ENCODE measurements at regions not wholly inside any gene's neighbourhood (a gene's known extent, or its start where the extent isn't known, plus 50 kb on each side); places are given as distances from the start of the nearest gene placed in this dataset.

DNA sequence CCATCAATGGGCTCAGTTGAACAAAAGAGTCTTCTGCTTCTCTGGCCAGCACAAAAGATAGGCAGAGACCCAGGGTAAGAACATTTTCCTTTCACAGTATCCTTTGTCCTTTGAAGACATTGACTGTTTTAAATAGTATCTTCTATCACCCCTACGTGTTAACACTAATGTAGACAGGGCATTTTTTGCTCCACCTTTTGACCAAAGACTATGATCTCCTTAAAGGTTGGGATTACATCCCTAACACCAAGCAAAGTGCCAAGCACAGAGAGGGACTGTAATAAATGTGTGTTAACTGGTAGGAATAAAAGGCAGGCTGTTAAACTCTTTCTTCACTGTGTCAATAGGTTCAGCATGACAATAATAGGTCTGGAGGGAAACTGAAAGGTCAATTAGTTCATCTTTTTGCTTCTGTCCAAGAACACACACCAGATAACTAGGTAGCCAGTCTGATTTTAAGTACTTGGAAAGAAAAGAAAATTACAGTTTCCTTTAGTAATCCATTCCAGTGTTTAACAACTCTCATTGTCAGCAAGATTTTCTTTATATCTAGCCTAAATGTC is 63.6 kb upstream of the NOX3 start:
- DNase-seq (ENCODE audit: extremely low spot score): no peak
- POLR2A ChIA-PET: no interaction called here
- CTCF ChIA-PET: interaction anchor here (0.9 to 2.1 kb wide), 3 partner anchors 10 to 201 kb away, joined by 3 to 10 read pairs (median 3); no protein-coding TSS in a partner anchor
- TF ChIP-seq, protein P1, sequence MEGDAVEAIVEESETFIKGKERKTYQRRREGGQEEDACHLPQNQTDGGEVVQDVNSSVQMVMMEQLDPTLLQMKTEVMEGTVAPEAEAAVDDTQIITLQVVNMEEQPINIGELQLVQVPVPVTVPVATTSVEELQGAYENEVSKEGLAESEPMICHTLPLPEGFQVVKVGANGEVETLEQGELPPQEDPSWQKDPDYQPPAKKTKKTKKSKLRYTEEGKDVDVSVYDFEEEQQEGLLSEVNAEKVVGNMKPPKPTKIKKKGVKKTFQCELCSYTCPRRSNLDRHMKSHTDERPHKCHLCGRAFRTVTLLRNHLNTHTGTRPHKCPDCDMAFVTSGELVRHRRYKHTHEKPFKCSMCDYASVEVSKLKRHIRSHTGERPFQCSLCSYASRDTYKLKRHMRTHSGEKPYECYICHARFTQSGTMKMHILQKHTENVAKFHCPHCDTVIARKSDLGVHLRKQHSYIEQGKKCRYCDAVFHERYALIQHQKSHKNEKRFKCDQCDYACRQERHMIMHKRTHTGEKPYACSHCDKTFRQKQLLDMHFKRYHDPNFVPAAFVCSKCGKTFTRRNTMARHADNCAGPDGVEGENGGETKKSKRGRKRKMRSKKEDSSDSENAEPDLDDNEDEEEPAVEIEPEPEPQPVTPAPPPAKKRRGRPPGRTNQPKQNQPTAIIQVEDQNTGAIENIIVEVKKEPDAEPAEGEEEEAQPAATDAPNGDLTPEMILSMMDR (IDR thresholded peaks at IDR 0.05; ENCODE audit: control extremely low read depth, extremely low read depth, low read depth, missing control alignments): no peak

DNA sequence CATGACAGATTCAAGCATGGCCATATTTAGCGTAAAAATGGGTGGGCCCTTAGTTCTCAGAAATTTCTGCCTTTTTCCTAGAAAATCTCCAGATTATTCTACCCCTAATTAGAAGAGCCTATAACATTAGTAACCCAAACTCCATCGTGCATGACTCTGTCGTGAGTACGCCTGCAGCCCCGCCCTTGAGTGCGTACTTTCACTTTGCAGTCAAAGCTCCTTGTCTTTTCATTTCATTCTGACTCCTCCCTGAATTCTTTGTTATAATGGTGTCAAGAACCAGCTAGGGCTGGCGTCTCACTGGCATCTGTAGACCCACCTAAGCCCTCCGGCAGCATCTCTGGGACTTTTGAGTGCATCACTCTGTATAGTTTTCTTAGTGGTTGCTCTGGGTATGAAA is 61.7 kb upstream of the NOX3 start:
- TF ChIP-seq, protein P1 (IDR thresholded peaks at IDR 0.05; ENCODE audit: control extremely low read depth, extremely low read depth, low read depth, missing control alignments): no peak
- no peak for DNase-seq (ENCODE audit: extremely low spot score)
- ChIA-PET CTCF (no interaction called here), POLR2A (no interaction called here)

DNA sequence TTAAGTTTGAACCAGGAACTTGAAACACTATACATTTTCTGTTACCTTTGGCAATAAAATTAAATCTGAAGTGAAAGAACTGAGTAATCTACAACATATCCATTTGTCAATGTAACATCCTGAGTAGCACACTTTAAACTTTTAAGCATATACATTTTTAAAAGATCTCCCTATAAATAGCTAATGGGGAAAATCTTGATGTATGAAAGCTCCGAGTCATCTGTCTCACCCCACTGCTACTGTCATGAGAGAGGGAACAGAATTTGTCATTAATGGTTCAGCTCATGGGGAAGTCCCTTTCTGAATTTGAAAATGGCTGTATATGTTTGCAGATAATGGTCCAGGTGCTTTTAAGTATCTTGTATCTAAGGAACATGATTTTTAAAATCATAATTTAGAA is 55.2 kb upstream of the NOX3 start:
- TF ChIP-seq, protein P1 (IDR thresholded peaks at IDR 0.05; ENCODE audit: control extremely low read depth, extremely low read depth, low read depth, missing control alignments): no peak
- ChIA-PET CTCF (interaction anchor here (1.1 to 1.4 kb wide), 2 partner anchors 13 to 166 kb away, joined by 3 to 6 read pairs; no protein-coding TSS in a partner anchor), POLR2A (no interaction called here)
- DNase-seq (ENCODE audit: extremely low spot score): peak; percentile 15

DNA sequence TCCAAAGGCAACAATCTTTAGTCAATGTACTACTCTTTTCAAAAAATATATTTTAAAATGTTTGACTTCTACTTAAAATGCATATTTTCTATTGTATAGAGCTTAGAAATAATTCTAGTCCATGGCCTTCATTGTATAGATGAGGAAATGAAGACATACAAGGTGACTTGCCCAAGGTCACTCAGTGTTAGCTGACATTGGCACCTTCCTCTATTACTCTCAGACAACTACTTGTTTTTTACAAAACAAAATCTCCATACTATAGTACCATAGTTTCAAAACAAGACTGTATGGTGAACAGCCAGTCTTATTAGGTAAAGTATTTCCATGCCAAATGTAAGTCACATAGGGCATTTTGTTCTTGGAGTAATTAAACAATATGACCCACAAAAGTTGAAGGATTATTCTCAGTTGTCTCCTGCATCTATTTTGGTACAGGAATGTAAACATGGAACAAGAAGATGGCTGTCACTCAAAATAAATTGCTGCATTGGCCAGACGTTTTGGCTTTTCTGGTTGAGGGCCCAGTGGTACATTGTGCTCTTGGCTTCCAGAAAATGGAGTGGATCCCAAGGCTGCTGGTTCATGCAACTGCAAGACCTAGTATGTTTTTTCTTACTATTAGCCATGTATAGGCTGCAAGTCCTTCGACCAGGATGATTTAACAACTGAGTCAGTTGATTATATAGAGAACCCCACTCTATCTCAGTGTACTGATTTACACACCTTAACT is 54.3 kb upstream of the NOX3 start:
- CTCF ChIA-PET: no interaction called here
- POLR2A ChIA-PET: no interaction called here
- no peak for DNase-seq (ENCODE audit: extremely low spot score)
- TF ChIP-seq, protein P1 (IDR thresholded peaks at IDR 0.05; ENCODE audit: control extremely low read depth, extremely low read depth, low read depth, missing control alignments): no peak

DNA sequence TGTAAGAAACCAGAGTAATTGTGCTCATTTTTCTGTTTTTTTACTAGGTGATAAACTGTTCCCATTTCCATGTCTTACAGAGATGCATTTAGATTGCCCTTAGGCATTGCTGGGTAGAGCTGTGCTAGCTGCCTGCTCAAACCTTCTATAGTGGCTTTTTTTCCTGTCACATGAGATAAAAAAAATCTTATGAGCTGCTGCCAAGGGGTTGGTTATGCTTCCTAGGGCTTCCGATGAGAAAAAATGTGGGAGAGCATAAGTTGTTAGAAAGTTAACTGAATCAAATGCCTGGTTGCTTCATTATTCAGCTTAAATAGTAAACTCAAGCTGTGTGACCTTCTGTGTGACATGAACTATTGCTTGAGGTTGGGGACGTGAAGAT is 50.0 kb upstream of the NOX3 start:
- TF ChIP-seq, protein P1 (IDR thresholded peaks at IDR 0.05; ENCODE audit: control extremely low read depth, extremely low read depth, low read depth, missing control alignments): no peak
- DNase-seq (ENCODE audit: extremely low spot score): no peak
- ChIA-PET POLR2A (no interaction called here), CTCF (interaction anchor here (1.0 to 1.8 kb wide), 5 partner anchors 10 to 178 kb away, joined by 3 to 6 read pairs (median 4); no protein-coding TSS in a partner anchor)

Data from GM10248 (cell line).